A549 (cell line): ENCODE measurements at regions not wholly inside any gene's neighbourhood (a gene's known extent, or its start where the extent isn't known, plus 50 kb on each side); places are given as distances from the start of the nearest gene placed in this dataset.

Experiments used
- ATAC-seq, 2 experiments: fragments of 200-7000 bp in 1 of 2; fragments of >200 bp in 1 of 2; cut with Nextera tagmentation in 1 of 2; cut with Tn5 transposase in 1 of 2; 3 replicates each; pipeline versions ENCODE4 v1.8.0 to v1.9.1; 2018 to 2020; ENCODE audit warnings: mild to moderate bottlenecking in 1 of 2, moderate library complexity in 1 of 2
- CTCF ChIA-PET: fragments of 300-600 bp; sonication (Branson Sonifier 250); formaldehyde crosslinking; extraction: SDS; loops from one replicate; lab custom pipeline; 2021; ENCODE audit warnings: antibody characterized with exemption, inconsistent platforms; lab: Yijun Ruan, JAX
- POLR2A ChIA-PET: fragments of 350-600 bp; formaldehyde crosslinking; extraction: SDS; loops from one replicate; lab custom pipeline; 2021; ENCODE audit warnings: antibody characterized with exemption, inconsistent platforms; lab: Yijun Ruan, JAX
- DNase-seq, 2 experiments: peaks; one replicate each; pipeline versions ENCODE4 v3.0.0 to v3.0.0-alpha.2; 2011 to 2016; ENCODE audit warnings: low read depth in 1 of 2, low spot score in 1 of 2
- FAIRE-seq: peaks from 2 replicates; lab custom pipeline; 2011; peaks lifted over from hg19 to GRCh38; lab: Jason Lieb, UNC
- H3K27ac ChIP-seq, 2 experiments: fragments of >200 bp; sonication (Bioruptor Twin); formaldehyde crosslinking; 3 replicates each; pipeline ENCODE4 v1.5.1; 2016 to 2017
- H3K4me1 ChIP-seq: fragments of >200 bp; sonication (Bioruptor Twin); formaldehyde crosslinking; 3 replicates; pipeline ENCODE4 v1.6.1; 2016
- H3K4me2 ChIP-seq: fragments of >200 bp; sonication (Bioruptor Twin); formaldehyde crosslinking; 3 replicates; pipeline ENCODE4 v1.6.1; 2016
- H3K4me3 ChIP-seq: fragments of >200 bp; sonication (Bioruptor Twin); formaldehyde crosslinking; 3 replicates; pipeline ENCODE4 v1.5.1; 2016
- H3K9me3 ChIP-seq: fragments of >200 bp; sonication (Bioruptor Twin); formaldehyde crosslinking; 3 replicates; pipeline ENCODE4 v1.6.1; 2016
- BHLHE40 ChIP-seq: IDR thresholded peaks from 2 replicates; pipeline ENCODE4 v1.6.1; 2012; ENCODE audit warnings: low read depth, low read length, inconsistent platforms
- EP300 ChIP-seq, 2 experiments: fragments of >200 bp; sonication (Bioruptor Twin); formaldehyde crosslinking; IDR thresholded peaks; 2 replicates in 1 of 2; 3 replicates in 1 of 2; pipeline ENCODE4 v1.6.1; 2016 to 2017
- FOSB ChIP-seq: fragments of 250-450 bp; sonication (Bioruptor Pico); IDR thresholded peaks from 2 replicates; pipeline ENCODE4 v1.5.0; 2020; ENCODE audit warnings: mild to moderate bottlenecking, moderate library complexity
- FOSL2 ChIP-seq, 2 experiments: fragments of 450-650 bp in 1 of 2; fragments of >200 bp in 1 of 2; sonication (Bioruptor Twin) in 1 of 2; formaldehyde crosslinking; IDR thresholded peaks; 2 replicates each; pipeline versions ENCODE4 v1.5.0 to v1.6.1; 2016 to 2020; ENCODE audit warnings: mild to moderate bottlenecking in 1 of 2, moderate library complexity in 1 of 2
- GATA3 ChIP-seq: IDR thresholded peaks from 2 replicates; pipeline ENCODE4 v1.6.1; 2012; ENCODE audit warnings: borderline replicate concordance
- HOXA7 ChIP-seq: fragments of 250-450 bp; sonication (Bioruptor Pico); IDR thresholded peaks from 2 replicates; pipeline ENCODE4 v1.5.0; 2020; ENCODE audit warnings: mild to moderate bottlenecking, moderate library complexity
- HOXB5 ChIP-seq: fragments of 250-450 bp; sonication (Bioruptor Pico); IDR thresholded peaks from 2 replicates; pipeline ENCODE4 v1.5.0; 2020; ENCODE audit warnings: mild to moderate bottlenecking, moderate library complexity
- JUN ChIP-seq, 2 experiments: fragments of >200 bp; sonication (Bioruptor Twin); formaldehyde crosslinking; IDR thresholded peaks; 2 replicates in 1 of 2; 3 replicates in 1 of 2; pipeline ENCODE4 v1.6.1; 2016 to 2017
- MAFK ChIP-seq: fragments of 450-650 bp; IDR thresholded peaks from 2 replicates; pipeline ENCODE4 v1.6.1; 2014; ENCODE audit not compliant: partially characterized antibody
- MAZ ChIP-seq: fragments of 150-350 bp; IDR thresholded peaks from 2 replicates; pipeline ENCODE4 v1.6.1; 2014; ENCODE audit warnings: antibody characterized with exemption, low read depth, low read length, borderline replicate concordance
- NPAS2 ChIP-seq: fragments of 250-450 bp; sonication (Bioruptor Pico); IDR thresholded peaks from 2 replicates; pipeline ENCODE4 v1.8.0; 2022; ENCODE audit warnings: mild to moderate bottlenecking, moderate library complexity, borderline replicate concordance
- NR3C1 ChIP-seq: fragments of >200 bp; sonication (Bioruptor Twin); formaldehyde crosslinking; IDR thresholded peaks from 3 replicates; pipeline ENCODE4 v1.6.1; 2017
- RAD21 ChIP-seq, 2 experiments: fragments of >200 bp in 1 of 2; sonication (Bioruptor Twin) in 1 of 2; formaldehyde crosslinking in 1 of 2; IDR thresholded peaks in 1 of 2; conservative IDR thresholded peaks in 1 of 2; 2 replicates in 1 of 2; 3 replicates in 1 of 2; pipeline ENCODE4 v1.6.1; 2012 to 2018; ENCODE audit warnings: inconsistent platforms in 1 of 2
- SMC3 ChIP-seq: fragments of >200 bp; sonication (Bioruptor Twin); formaldehyde crosslinking; IDR thresholded peaks from 3 replicates; pipeline ENCODE4 v1.6.1; 2018; ENCODE audit warnings: inconsistent platforms
- TFCP2L1 ChIP-seq: fragments of 250-450 bp; sonication (Bioruptor Pico); IDR thresholded peaks from 2 replicates; pipeline ENCODE4 v1.5.0; 2021; ENCODE audit warnings: mild to moderate bottlenecking
- ZC3H11A ChIP-seq: fragments of 450-650 bp; IDR thresholded peaks from 2 replicates; pipeline ENCODE4 v1.6.1; 2014; ENCODE audit warnings: antibody characterized with exemption, mild to moderate bottlenecking
- ZSCAN20 ChIP-seq: fragments of 250-450 bp; sonication (Bioruptor Pico); IDR thresholded peaks from 2 replicates; pipeline ENCODE4 v1.8.0; 2022; ENCODE audit warnings: mild to moderate bottlenecking, moderate library complexity
- WGBS: methylation state at CpG from one replicate; pipeline ENCODE4 v1.1.6; 2017; ENCODE audit errors: missing lambda C conversion rate; 5-methylcytosine and 5-hydroxymethylcytosine counted together
- TF ChIP-seq, protein P1 (sequence below): IDR thresholded peaks from 2 replicates; pipeline ENCODE4 v1.6.1; 2012
- TF ChIP-seq, protein P2 (sequence below): fragments of >200 bp; sonication (Bioruptor Twin); formaldehyde crosslinking; IDR thresholded peaks from 3 replicates; pipeline ENCODE4 v1.5.1; 2016
- TF ChIP-seq, protein P3 (sequence below): fragments of 150-350 bp; IDR thresholded peaks from 2 replicates; pipeline ENCODE4 v1.6.1; 2014; ENCODE audit warnings: low read depth, mild to moderate bottlenecking, low read length
- TF ChIP-seq, protein P4 (sequence below): IDR thresholded peaks from 2 replicates; pipeline ENCODE4 v1.6.1; 2012
- TF ChIP-seq, protein P5 (sequence below): fragments of 250-450 bp; sonication (Bioruptor Pico); IDR thresholded peaks from 2 replicates; pipeline ENCODE4 v1.5.0; 2020; ENCODE audit warnings: low read depth, mild to moderate bottlenecking, moderate library complexity

DNA sequence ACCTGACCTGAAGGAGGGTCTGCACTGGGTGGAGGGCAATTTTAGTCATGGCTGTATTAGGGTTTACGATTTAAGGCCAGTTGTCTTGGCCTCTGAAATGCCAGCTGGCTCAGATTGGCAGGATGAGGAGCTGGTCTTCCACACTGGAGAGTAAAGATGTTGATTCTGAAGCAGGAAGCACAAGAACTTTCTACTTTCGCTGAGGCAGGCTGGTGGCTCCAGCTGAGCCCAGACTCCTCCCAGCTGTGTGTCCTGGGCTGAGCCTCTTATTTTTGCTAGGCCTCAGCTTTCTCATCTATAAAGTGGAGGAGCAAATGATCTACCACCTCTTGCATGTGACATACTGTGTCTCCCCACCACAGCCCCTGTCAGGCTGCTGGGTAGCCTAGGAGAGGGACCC lies 74.4 kb downstream of the MRM1 start:
- no peak for FAIRE-seq
- TF ChIP-seq, protein P1, sequence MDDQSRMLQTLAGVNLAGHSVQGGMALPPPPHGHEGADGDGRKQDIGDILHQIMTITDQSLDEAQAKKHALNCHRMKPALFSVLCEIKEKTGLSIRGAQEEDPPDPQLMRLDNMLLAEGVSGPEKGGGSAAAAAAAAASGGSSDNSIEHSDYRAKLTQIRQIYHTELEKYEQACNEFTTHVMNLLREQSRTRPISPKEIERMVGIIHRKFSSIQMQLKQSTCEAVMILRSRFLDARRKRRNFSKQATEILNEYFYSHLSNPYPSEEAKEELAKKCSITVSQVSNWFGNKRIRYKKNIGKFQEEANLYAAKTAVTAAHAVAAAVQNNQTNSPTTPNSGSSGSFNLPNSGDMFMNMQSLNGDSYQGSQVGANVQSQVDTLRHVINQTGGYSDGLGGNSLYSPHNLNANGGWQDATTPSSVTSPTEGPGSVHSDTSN = no peak
- TF ChIP-seq FOSB (CRISPR knock-in tag) (no peak), EP300 (IDR thresholded peaks at IDR 0.05) (no peak), ZSCAN20 (CRISPR knock-in tag) (no peak), BHLHE40 (no peak), SMC3 (no peak), FOSL2 (IDR thresholded peaks at IDR 0.05) (no peak), FOSL2 (CRISPR knock-in tag; IDR thresholded peaks at IDR 0.05) (no peak), HOXB5 (CRISPR knock-in tag) (no peak), HOXA7 (no peak), TFCP2L1 (CRISPR knock-in tag) (no peak), ZC3H11A (no peak), NR3C1 (no peak)
- TF ChIP-seq, protein P2, sequence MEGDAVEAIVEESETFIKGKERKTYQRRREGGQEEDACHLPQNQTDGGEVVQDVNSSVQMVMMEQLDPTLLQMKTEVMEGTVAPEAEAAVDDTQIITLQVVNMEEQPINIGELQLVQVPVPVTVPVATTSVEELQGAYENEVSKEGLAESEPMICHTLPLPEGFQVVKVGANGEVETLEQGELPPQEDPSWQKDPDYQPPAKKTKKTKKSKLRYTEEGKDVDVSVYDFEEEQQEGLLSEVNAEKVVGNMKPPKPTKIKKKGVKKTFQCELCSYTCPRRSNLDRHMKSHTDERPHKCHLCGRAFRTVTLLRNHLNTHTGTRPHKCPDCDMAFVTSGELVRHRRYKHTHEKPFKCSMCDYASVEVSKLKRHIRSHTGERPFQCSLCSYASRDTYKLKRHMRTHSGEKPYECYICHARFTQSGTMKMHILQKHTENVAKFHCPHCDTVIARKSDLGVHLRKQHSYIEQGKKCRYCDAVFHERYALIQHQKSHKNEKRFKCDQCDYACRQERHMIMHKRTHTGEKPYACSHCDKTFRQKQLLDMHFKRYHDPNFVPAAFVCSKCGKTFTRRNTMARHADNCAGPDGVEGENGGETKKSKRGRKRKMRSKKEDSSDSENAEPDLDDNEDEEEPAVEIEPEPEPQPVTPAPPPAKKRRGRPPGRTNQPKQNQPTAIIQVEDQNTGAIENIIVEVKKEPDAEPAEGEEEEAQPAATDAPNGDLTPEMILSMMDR = no peak
- TF ChIP-seq, protein P3, sequence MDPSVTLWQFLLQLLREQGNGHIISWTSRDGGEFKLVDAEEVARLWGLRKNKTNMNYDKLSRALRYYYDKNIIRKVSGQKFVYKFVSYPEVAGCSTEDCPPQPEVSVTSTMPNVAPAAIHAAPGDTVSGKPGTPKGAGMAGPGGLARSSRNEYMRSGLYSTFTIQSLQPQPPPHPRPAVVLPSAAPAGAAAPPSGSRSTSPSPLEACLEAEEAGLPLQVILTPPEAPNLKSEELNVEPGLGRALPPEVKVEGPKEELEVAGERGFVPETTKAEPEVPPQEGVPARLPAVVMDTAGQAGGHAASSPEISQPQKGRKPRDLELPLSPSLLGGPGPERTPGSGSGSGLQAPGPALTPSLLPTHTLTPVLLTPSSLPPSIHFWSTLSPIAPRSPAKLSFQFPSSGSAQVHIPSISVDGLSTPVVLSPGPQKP = no peak
- TF ChIP-seq, protein P4, sequence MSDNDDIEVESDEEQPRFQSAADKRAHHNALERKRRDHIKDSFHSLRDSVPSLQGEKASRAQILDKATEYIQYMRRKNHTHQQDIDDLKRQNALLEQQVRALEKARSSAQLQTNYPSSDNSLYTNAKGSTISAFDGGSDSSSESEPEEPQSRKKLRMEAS = no peak
- TF ChIP-seq, all 56 proteins: peak for 0
- Histone ChIP-seq H3K4me2 (no peak overlapping the region), H3K27ac (no peak overlapping the region), H3K4me3 (no peak overlapping the region), H3K4me1 (no peaks in the 10 kb centered on the region), H3K9me3 (no peaks in the 10 kb centered on the region)
- WGBS = 22% methylated on average over 2 of the region's 2 CpGs
- ATAC-seq (no peak), DNase-seq (no peak)
- ChIA-PET POLR2A (no interaction called here), CTCF (interaction anchor here (0.6 to 2.6 kb wide), 8 partner anchors 10 to 433 kb away, joined by 3 to 8 read pairs (median 4); no protein-coding TSS in a partner anchor)

DNA sequence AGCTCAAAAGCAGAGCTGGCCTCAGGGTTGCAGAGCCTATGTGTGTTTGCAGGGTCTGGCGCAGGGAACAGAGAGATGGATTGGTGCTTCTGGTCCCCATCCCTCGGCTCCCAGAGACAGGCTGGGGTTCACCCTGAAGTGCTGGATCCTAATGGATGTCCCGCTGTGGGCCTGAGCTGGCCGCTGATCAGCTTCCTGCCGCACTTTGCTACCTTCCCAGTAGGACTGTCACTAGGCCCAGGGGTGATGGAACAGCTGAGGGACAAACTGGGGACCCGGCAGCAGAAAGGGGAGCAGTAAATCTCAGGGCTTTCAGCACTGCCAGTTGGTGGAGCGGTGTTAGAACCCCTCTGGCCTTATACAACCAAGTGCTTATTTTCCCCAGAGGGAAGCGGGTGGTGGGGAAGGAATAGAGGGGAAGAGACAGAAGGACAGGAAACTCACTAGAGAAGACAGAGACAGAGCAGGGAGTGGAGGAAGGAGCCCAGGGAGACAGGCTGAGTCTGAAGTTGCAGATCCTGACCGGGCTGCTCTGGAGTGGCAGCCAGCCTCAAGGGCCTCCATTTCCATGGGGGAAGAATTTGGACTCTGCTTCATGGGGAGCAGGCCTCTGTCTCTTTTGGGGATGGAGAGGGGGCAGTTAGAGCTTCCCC lies 78.6 kb downstream of the MRM1 start:
- H3K4me1 ChIP-seq = no peaks in the 10 kb centered on the region
- ChIA-PET CTCF (interaction anchor here (0.8 to 1.4 kb wide), 4 partner anchors 13 to 367 kb away, joined by 3 to 6 read pairs (median 4); no protein-coding TSS in a partner anchor), POLR2A (no interaction called here)
- DNase-seq (no peak), ATAC-seq (peak; percentile 8 to 41; a peak in 3 of 6 replicates)
- H3K4me3 ChIP-seq = no peak overlapping the region
- TF ChIP-seq FOSL2 (IDR thresholded peaks at IDR 0.05) = no peak
- TF ChIP-seq FOSL2 (CRISPR knock-in tag; IDR thresholded peaks at IDR 0.05) = no peak
- TF ChIP-seq JUN (IDR thresholded peaks at IDR 0.05) = no peak
- no peak for TF ChIP-seq GATA3
- TF ChIP-seq HOXA7 = no peak
- no peak for TF ChIP-seq NPAS2
- TF ChIP-seq MAZ = no peak
- TF ChIP-seq, protein P5, sequence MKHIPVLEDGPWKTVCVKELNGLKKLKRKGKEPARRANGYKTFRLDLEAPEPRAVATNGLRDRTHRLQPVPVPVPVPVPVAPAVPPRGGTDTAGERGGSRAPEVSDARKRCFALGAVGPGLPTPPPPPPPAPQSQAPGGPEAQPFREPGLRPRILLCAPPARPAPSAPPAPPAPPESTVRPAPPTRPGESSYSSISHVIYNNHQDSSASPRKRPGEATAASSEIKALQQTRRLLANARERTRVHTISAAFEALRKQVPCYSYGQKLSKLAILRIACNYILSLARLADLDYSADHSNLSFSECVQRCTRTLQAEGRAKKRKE (CRISPR knock-in tag) = no peak
- TF ChIP-seq BHLHE40 = no peak
- no peak for TF ChIP-seq SMC3
- TF ChIP-seq, protein P3 = no peak
- TF ChIP-seq HOXB5 (CRISPR knock-in tag) = no peak
- TF ChIP-seq MAFK = no peak
- TF ChIP-seq RAD21 (conservative IDR thresholded peaks at IDR 0.05 in 1 of 2, IDR thresholded peaks at IDR 0.05 in 1 of 2) = no peak
- TF ChIP-seq, all 56 proteins: peak for 0
- Histone ChIP-seq H3K9me3 (no peaks in the 10 kb centered on the region), H3K27ac (no peak overlapping the region), H3K4me2 (no peak overlapping the region)
- no peak for FAIRE-seq
- WGBS = 63% methylated on average over 7 of the region's 9 CpGs
